ENCODE measurements at regions not wholly inside any gene's neighbourhood (a gene's known extent, or its start where the extent isn't known, plus 50 kb on each side); places are given as distances from the start of the nearest gene placed in this dataset.

GRCh38 chr2:160928854-160929301, 231.3 kb upstream of the TANK start:
- no peaks in the 10 kb centered on the region for H3K4me1 Mint-ChIP-seq (ENCODE audit: low read depth)
- CTCF ChIA-PET: no interaction called here
- H3K36me3 Mint-ChIP-seq (ENCODE audit: low read depth): no peaks in the 10 kb centered on the region
- no peak for DNase-seq
- no peak overlapping the region for H3K4me3 Mint-ChIP-seq
- no peak overlapping the region for H3K27ac Mint-ChIP-seq
- no peaks in the 10 kb centered on the region for H3K9me3 Mint-ChIP-seq
- peaks cover 5% of the 10 kb centered on the region for H3K27me3 Mint-ChIP-seq (ENCODE audit: low read depth)
- intact Hi-C loops (cut with micrococcal nuclease): no loop called here

- CTCF ChIA-PET: no interaction called here
- H3K27ac Mint-ChIP-seq: no peak overlapping the region
These were observed 228.7 kb upstream of the TANK start for GRCh38 chr2:160931531-160931930.

GRCh38 chr2:160932960-160933359, 227.3 kb upstream of the TANK start:
- intact Hi-C loops (cut with micrococcal nuclease): no loop called here
- Mint-ChIP-seq H3K36me3 (ENCODE audit: low read depth) (no peaks in the 10 kb centered on the region), H3K27me3 (ENCODE audit: low read depth) (peaks cover 5% of the 10 kb centered on the region), H3K4me3 (no peak overlapping the region), H3K27ac (no peak overlapping the region), H3K4me1 (ENCODE audit: low read depth) (peaks cover 3% of the 10 kb centered on the region), H3K9me3 (no peaks in the 10 kb centered on the region)
- DNase-seq: no peak
- CTCF ChIA-PET: no interaction called here

More at GRCh38 chr2:160931531-160931930, 228.7 kb upstream of the TANK start:
- DNase-seq: no peak
- H3K27me3 Mint-ChIP-seq (ENCODE audit: low read depth): peaks cover 5% of the 10 kb centered on the region
- peaks cover 3% of the 10 kb centered on the region for H3K4me1 Mint-ChIP-seq (ENCODE audit: low read depth)
- H3K36me3 Mint-ChIP-seq (ENCODE audit: low read depth): no peaks in the 10 kb centered on the region
- H3K4me3 Mint-ChIP-seq: no peak overlapping the region
- intact Hi-C loops (cut with micrococcal nuclease): no loop called here
- H3K9me3 Mint-ChIP-seq: no peaks in the 10 kb centered on the region

DNA sequence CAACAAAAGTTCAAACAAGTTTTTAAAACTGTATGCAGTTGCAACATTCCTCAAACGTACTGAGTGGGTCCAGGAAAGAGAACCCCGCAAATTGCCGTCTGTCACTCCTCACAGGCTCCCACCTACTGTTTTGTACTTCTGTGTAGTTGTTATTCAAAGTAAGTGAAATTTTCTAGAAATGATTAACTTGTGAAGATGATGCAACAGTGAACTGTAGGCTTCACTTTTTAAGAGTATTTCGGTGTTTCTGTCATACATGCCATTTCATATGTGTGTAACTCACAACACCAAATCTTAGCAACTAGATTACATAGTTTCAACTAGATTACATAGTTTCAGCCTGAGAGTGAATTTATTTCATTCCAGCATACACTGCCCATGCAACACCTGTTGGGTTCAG, 226.0 kb upstream of the TANK start:
- peaks cover 5% of the 10 kb centered on the region for H3K27me3 Mint-ChIP-seq (ENCODE audit: low read depth)
- no peaks in the 10 kb centered on the region for H3K9me3 Mint-ChIP-seq
- H3K27ac Mint-ChIP-seq: no peak overlapping the region
- H3K36me3 Mint-ChIP-seq (ENCODE audit: low read depth): no peaks in the 10 kb centered on the region
- H3K4me3 Mint-ChIP-seq: no peak overlapping the region
- peaks cover 3% of the 10 kb centered on the region for H3K4me1 Mint-ChIP-seq (ENCODE audit: low read depth)
- CTCF ChIA-PET: no interaction called here
- intact Hi-C loops (cut with micrococcal nuclease): no loop called here
- DNase-seq: no peak

- intact Hi-C loops (cut with micrococcal nuclease): no loop called here
- Mint-ChIP-seq H3K27ac (no peak overlapping the region), H3K4me3 (no peak overlapping the region), H3K27me3 (ENCODE audit: low read depth) (peaks cover 5% of the 10 kb centered on the region), H3K4me1 (ENCODE audit: low read depth) (peaks cover 7% of the 10 kb centered on the region), H3K9me3 (no peaks in the 10 kb centered on the region), H3K36me3 (ENCODE audit: low read depth) (no peaks in the 10 kb centered on the region)
- CTCF ChIA-PET: no interaction called here
- DNase-seq: no peak
These were observed 225.2 kb upstream of the TANK start for GRCh38 chr2:160934991-160935390.

DNA sequence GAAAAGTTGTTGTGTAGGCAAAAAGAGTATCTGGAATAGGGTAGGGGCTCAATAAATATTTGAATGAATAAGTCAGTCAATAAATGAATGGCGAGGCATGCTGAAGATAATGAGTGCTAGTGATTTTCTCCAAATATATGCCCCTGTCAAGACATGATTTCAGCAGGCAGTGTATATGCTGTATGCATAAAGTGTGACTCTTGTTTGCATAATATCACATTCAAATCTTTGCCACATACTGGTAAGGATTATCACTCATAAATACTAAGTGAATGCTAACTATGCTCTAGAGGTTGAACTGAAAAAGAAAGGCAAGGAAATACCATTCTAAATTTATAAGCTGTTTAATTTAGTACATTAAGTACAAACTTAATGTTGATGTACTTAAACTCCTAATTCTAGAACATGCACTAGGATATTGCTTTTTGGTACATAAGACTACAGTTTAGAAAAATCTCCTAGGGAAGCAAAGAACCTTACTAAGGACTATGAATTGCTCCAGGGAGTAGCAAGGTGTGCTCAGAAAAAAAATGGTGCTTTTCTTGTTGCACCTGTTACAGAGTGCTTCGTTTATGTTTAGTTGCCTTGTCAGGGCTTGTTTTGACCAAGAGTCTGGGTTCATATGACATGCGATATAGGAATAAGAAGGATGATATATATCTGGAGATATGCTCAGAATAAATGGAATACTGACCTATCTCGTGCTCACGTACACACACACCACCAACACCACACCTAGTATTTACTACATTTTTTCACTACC, 224.0 kb upstream of the TANK start:
- H3K27ac Mint-ChIP-seq: no peak overlapping the region
- H3K36me3 Mint-ChIP-seq (ENCODE audit: low read depth): no peaks in the 10 kb centered on the region
- intact Hi-C loops (cut with micrococcal nuclease): no loop called here
- no peaks in the 10 kb centered on the region for H3K9me3 Mint-ChIP-seq
- peaks cover 17% of the 10 kb centered on the region for H3K4me1 Mint-ChIP-seq (ENCODE audit: low read depth)
- DNase-seq: no peak
- no peak overlapping the region for H3K4me3 Mint-ChIP-seq
- CTCF ChIA-PET: no interaction called here
- H3K27me3 Mint-ChIP-seq (ENCODE audit: low read depth): no peaks in the 10 kb centered on the region

DNA sequence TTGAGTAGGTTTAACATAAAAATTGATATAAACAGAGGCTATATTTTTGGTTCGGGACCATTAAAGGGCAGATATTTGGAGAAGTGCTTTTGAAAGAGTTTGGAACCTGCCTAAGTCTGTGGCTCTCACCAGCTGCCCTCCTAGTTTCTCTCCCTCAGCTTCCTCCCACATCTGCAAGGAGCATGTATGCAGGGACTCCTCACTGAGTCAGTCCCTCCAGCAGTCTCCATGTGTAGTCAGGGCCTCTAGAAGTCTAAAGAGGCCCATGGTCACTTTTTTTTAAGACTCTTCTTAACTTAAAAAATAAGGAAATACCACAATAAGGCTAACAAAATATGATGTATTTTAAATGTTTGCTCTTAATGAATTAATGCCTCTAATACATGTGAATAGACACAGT, 220.0 kb upstream of the TANK start:
- DNase-seq: no peak
- H3K27me3 Mint-ChIP-seq (ENCODE audit: low read depth): no peaks in the 10 kb centered on the region
- no peak overlapping the region for H3K27ac Mint-ChIP-seq
- intact Hi-C loops (cut with micrococcal nuclease): no loop called here
- CTCF ChIA-PET: no interaction called here
- H3K4me3 Mint-ChIP-seq: no peak overlapping the region
- peaks cover 15% of the 10 kb centered on the region for H3K4me1 Mint-ChIP-seq (ENCODE audit: low read depth)
- H3K9me3 Mint-ChIP-seq: no peaks in the 10 kb centered on the region
- H3K36me3 Mint-ChIP-seq (ENCODE audit: low read depth): no peaks in the 10 kb centered on the region

GRCh38 chr2:160940699-160941098, 219.5 kb upstream of the TANK start:
- Mint-ChIP-seq H3K27me3 (ENCODE audit: low read depth) (no peaks in the 10 kb centered on the region), H3K4me1 (ENCODE audit: low read depth) (peaks cover 15% of the 10 kb centered on the region), H3K36me3 (ENCODE audit: low read depth) (no peaks in the 10 kb centered on the region), H3K4me3 (no peak overlapping the region), H3K9me3 (no peaks in the 10 kb centered on the region), H3K27ac (no peak overlapping the region)
- intact Hi-C loops (cut with micrococcal nuclease): no loop called here
- DNase-seq: peak; percentile 35
- CTCF ChIA-PET: no interaction called here

DNA sequence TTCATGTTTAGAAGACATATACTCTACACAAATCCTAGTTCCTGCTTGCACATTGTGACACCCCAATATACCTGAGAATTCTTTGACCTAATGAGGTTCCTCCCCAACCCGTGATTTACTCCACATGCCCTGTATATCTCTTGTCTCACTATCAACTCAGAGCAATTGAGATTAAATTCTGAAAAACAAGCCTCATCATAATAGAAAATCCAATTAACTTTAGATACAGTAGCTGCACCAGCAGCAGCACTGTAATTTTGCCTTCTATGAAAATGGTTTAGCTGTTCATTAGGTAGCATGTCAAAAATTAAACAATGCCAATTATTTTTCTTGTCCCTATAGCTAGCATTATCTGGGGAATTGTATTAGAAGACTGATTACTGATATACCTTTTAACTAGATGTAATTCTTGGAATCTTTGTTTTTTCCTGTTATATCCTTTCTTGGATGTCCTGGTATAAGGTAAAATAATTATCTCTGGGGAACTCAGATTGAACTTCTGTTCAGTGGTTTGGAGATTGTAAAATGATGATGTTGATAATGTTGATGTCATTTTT, 218.9 kb upstream of the TANK start:
- no peaks in the 10 kb centered on the region for H3K9me3 Mint-ChIP-seq
- H3K4me1 Mint-ChIP-seq (ENCODE audit: low read depth): peaks cover 15% of the 10 kb centered on the region
- no peaks in the 10 kb centered on the region for H3K27me3 Mint-ChIP-seq (ENCODE audit: low read depth)
- no peaks in the 10 kb centered on the region for H3K36me3 Mint-ChIP-seq (ENCODE audit: low read depth)
- intact Hi-C loops (cut with micrococcal nuclease): no loop called here
- CTCF ChIA-PET: interaction anchor here (0.6 to 0.8 kb wide), 3 partner anchors 22 to 356 kb away, joined by 3 read pairs; no protein-coding TSS in a partner anchor
- no peak overlapping the region for H3K27ac Mint-ChIP-seq
- no peak for DNase-seq
- H3K4me3 Mint-ChIP-seq: no peak overlapping the region

GRCh38 chr2:160942476-160943142, 217.6 kb upstream of the TANK start:
- DNase-seq: no peak
- Mint-ChIP-seq H3K27me3 (ENCODE audit: low read depth) (no peaks in the 10 kb centered on the region), H3K4me3 (no peak overlapping the region), H3K27ac (no peak overlapping the region), H3K9me3 (no peaks in the 10 kb centered on the region), H3K36me3 (ENCODE audit: low read depth) (no peaks in the 10 kb centered on the region), H3K4me1 (ENCODE audit: low read depth) (peaks cover 15% of the 10 kb centered on the region)
- intact Hi-C loops (cut with micrococcal nuclease): no loop called here
- CTCF ChIA-PET: interaction anchor here (0.8 to 1.0 kb wide), 2 partner anchors 15 to 51 kb away, joined by 3 read pairs; no protein-coding TSS in a partner anchor

- peaks cover 15% of the 10 kb centered on the region for H3K4me1 Mint-ChIP-seq (ENCODE audit: low read depth)
- no peaks in the 10 kb centered on the region for H3K36me3 Mint-ChIP-seq (ENCODE audit: low read depth)
These were observed 216.8 kb upstream of the TANK start for GRCh38 chr2:160943414-160943813.

GRCh38 chr2:160952464-160953254, 207.6 kb upstream of the TANK start:
- no peak for DNase-seq
- intact Hi-C loops (cut with micrococcal nuclease): no loop called here
- H3K4me1 Mint-ChIP-seq (ENCODE audit: low read depth): no peaks in the 10 kb centered on the region
- H3K4me3 Mint-ChIP-seq: no peak overlapping the region
- H3K36me3 Mint-ChIP-seq (ENCODE audit: low read depth): no peaks in the 10 kb centered on the region
- CTCF ChIA-PET: interaction anchor here (0.8 to 1.0 kb wide), 2 partner anchors 17 to 42 kb away, joined by 3 to 4 read pairs; no protein-coding TSS in a partner anchor
- H3K9me3 Mint-ChIP-seq: no peaks in the 10 kb centered on the region
- H3K27me3 Mint-ChIP-seq (ENCODE audit: low read depth): no peaks in the 10 kb centered on the region
- H3K27ac Mint-ChIP-seq: no peak overlapping the region

More at GRCh38 chr2:160943414-160943813, 216.8 kb upstream of the TANK start:
- Mint-ChIP-seq H3K27ac (no peak overlapping the region), H3K27me3 (ENCODE audit: low read depth) (no peaks in the 10 kb centered on the region), H3K9me3 (no peaks in the 10 kb centered on the region), H3K4me3 (no peak overlapping the region)
- intact Hi-C loops (cut with micrococcal nuclease): no loop called here
- CTCF ChIA-PET: interaction anchor here (1.0 kb wide), 1 partner anchor 16 kb away, joined by 3 read pairs; no protein-coding TSS in a partner anchor
- DNase-seq: no peak
